HEK293T (cell line): ENCODE measurements at regions not wholly inside any gene's neighbourhood (a gene's known extent, or its start where the extent isn't known, plus 50 kb on each side); places are given as distances from the start of the nearest gene placed in this dataset.

ENCODE experiments used
- ARNT ChIP-seq: fragments of 450-650 bp; IDR thresholded peaks from 2 replicates; pipeline ENCODE4 v1.6.1; 2017; ENCODE audit warnings: mild to moderate bottlenecking
- ELF4 ChIP-seq: fragments of 450-650 bp; IDR thresholded peaks from 2 replicates; pipeline ENCODE4 v1.6.1; 2017; ENCODE audit warnings: antibody characterized with exemption
- FOXK2 ChIP-seq: fragments of 450-650 bp; IDR thresholded peaks from 2 replicates; pipeline ENCODE4 v1.6.1; 2016; ENCODE audit warnings: mild to moderate bottlenecking
- FOXM1 ChIP-seq: fragments of 450-650 bp; IDR thresholded peaks from 2 replicates; pipeline ENCODE4 v1.6.1; 2017; ENCODE audit warnings: mild to moderate bottlenecking, borderline replicate concordance
- L3MBTL2 ChIP-seq: fragments of 450-650 bp; conservative IDR thresholded peaks from 2 replicates; pipeline ENCODE4 v1.6.1; 2016; ENCODE audit warnings: mild to moderate bottlenecking
- LEF1 ChIP-seq: fragments of 450-650 bp; IDR thresholded peaks from 2 replicates; pipeline ENCODE4 v1.6.1; 2017; ENCODE audit warnings: mild to moderate bottlenecking, borderline replicate concordance
- NFRKB ChIP-seq: fragments of 450-650 bp; IDR thresholded peaks from 2 replicates; pipeline ENCODE4 v1.6.1; 2016; ENCODE audit warnings: mild to moderate bottlenecking, moderate library complexity
- ZNF384 ChIP-seq: fragments of 450-650 bp; IDR thresholded peaks from 2 replicates; pipeline ENCODE4 v1.6.1; 2016

DNA sequence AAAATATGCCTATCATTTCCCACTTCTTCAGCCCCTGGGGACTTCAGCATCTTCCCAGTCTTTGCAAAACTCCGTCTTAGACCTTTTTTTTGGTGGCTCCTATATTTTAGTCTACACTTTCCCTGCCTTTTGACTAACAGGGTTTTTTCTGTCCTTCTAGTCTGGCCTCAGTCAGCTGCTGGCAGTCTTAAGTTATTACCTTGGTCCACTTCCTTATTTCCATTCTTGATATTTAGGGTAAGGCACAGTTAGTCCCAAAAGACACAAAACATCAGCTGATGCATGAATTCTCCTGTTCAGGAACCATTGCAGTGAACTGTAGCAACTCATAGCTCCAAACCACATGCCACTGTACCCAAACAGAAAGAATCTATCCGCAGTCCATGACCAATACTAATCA, 234.6 kb upstream of the RFC3 start:
- TF ChIP-seq FOXK2 (no peak), LEF1 (no peak), NFRKB (no peak), ELF4 (no peak), ZNF384 (no peak), ARNT (no peak), L3MBTL2 (no peak), FOXM1 (no peak)
